ENCODE measurements at regions not wholly inside any gene's neighbourhood (a gene's known extent, or its start where the extent isn't known, plus 50 kb on each side); places are given as distances from the start of the nearest gene placed in this dataset.

DNA sequence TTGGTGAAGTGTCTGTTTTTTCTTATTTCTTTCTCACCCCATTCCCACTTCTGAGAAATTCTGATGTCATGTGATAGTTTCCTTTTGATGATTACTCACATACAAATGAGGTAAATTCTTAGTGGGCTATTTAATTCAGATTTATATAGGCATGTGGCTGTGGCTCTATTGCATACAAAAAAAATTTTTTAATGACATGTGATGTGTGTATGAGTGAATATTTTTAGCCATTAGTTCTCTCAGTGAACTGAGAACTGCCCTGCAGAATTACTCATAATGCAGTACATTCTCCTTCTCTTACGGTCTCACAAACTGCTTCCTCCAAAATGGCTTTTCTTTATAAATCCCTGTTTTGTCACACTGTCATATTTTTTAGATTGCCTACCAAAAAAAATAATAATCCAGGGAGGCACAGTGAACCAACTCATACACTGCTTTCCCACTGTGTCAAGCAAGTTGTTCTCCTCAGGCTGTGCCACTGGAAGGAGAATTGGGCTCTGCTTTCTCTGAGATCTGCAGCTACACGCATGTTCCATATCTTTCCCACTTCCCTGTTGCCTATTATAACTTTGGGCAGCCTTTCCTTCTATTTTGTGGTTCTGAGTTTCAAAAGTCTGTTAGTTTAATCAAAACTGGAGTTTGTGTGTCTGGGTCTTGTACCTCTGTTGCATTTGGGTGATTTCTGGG lies 415.7 kb upstream of the THBS1 start:
- H3K27me3 Mint-ChIP-seq (ENCODE audit: low read depth in 3 of 3) = peaks cover 5 to 21% (median 15%) of the 10 kb centered on the region in 3 donors

DNA sequence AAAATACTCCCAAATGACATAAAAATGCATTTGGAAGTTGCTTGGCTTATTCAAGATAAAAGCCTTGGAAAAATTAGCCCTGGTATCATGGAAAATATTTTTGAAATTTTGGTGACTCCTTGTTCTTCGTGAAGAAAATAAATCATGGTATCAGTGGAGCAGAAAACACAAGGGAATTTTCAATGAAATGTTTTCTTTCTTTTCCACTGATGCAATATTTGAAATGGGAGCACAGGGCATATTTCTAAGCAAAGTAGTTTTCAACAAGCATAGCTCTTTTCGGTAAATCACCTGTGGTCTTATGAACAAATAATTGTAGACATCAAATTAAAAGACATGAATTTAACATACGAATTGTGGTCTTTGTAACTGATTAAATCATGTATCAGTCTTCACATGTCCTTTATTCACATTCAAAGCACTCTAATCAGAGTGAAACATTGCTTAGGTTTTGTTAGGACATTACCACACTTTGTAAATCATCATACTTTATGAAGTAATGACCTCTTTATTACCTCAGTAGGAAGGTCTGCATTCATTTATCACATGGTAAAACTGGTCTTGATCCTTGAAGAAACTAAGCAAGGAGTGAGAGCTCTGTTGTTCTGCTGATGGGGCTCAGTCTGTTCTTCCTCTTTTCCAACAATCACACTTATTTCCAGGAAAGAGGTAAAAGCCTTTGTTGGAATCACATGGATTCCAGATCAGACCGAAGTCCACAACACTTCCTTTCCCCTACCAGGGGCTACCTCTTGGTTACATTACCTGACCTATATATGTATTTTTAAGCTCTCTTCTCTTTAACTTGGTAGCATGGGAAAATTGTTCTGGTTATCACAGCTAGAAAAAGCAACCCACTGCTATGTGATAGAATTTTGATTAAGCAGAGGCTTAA lies 413.5 kb upstream of the THBS1 start:
- Mint-ChIP-seq H3K27ac (no peak overlapping the region), H3K9me3 (peaks cover 0 to 2% (median 0%) of the 10 kb centered on the region in 6 donors), H3K27me3 (ENCODE audit: low read depth in 3 of 3) (peaks cover 8 to 18% (median 11%) of the 10 kb centered on the region in 3 donors), H3K4me3 (no peak overlapping the region), H3K4me1 (no peaks in the 10 kb centered on the region), H3K36me3 (no peaks in the 10 kb centered on the region)
- DNase-seq = no peak

More for the DNA sequence above, 415.7 kb upstream of the THBS1 start:
- H3K4me3 Mint-ChIP-seq = no peak overlapping the region
- H3K36me3 Mint-ChIP-seq = no peaks in the 10 kb centered on the region
- no peak for DNase-seq
- H3K27ac Mint-ChIP-seq = no peak overlapping the region
- peaks cover 0 to 5% (median 0%) of the 10 kb centered on the region in 6 donors for H3K9me3 Mint-ChIP-seq
- H3K4me1 Mint-ChIP-seq = no peaks in the 10 kb centered on the region

DNA sequence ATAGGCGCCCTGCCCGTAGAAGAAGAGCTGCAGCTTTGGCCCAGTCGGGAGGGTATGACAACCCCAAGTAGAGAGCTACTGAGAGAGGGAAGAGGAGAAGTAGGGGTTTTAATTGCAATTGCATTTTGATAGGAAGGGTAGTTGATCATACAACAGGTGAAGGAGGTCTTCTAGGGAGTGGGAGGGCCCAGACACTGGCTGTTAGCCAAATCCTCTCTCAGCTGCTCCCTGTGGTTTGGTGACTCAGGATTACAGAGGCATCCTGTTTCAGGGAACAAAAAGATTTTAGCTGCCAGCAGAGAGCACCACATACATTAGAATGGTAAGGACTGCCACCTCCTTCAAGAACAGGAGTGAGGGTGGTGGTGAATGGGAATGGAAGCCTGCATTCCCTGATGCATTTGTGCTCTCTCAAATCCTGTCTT lies 408.9 kb upstream of the THBS1 start:
- H3K4me1 Mint-ChIP-seq = no peaks in the 10 kb centered on the region
- no peaks in the 10 kb centered on the region for H3K36me3 Mint-ChIP-seq
- no peak for DNase-seq
- H3K27me3 Mint-ChIP-seq (ENCODE audit: low read depth in 3 of 3) = peaks cover 2 to 11% (median 10%) of the 10 kb centered on the region in 3 donors
- no peaks in the 10 kb centered on the region for H3K9me3 Mint-ChIP-seq
- H3K27ac Mint-ChIP-seq = no peak overlapping the region
- H3K4me3 Mint-ChIP-seq = no peak overlapping the region

DNA sequence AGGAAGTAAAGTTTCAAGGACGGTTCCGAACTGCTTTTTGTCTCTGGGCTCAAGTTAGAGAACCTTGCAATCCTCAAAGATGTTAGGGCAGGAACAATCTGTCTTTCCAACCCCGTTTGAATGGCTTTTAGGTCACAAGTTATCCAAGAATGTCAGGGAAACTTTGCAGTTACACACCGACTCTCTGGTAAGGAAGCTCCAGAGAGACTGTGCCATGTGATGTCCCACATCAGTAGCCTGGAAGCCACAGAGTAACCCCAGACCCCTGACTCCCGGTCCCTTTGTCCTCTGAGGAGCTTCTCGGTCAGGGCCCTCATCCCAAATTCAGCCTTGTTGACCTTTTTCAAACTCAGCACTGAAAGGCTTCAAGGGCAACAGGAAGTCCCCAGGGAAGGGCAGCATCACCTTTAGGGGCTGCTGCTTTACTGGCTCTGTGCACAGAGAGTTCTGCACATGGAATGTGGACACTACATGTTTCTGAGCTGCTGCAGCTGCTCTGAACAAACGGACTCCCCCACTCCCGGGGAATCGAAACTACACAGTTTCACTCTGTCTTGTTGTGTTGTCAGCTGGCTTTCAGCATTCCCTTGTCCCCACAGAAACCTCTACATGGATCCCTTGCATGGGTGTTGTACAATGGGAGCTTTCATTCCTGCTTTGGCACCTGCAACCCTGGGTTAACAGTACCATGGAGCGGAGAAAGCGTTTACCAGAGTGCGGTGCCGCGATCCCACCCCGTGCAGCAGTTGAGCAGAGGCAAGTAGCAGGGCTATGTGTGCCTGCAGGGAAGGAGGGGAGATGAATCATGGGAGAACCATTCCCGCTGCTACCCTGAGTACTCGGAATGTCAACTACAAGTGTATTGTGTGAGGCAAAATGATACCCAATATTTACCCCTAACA lies 408.2 kb upstream of the THBS1 start:
- no peak overlapping the region for H3K27ac Mint-ChIP-seq
- H3K27me3 Mint-ChIP-seq (ENCODE audit: low read depth in 3 of 3) = peaks cover 2 to 10% (median 9%) of the 10 kb centered on the region in 3 donors
- no peak for DNase-seq
- H3K4me3 Mint-ChIP-seq = no peak overlapping the region
- H3K9me3 Mint-ChIP-seq = no peaks in the 10 kb centered on the region
- H3K36me3 Mint-ChIP-seq = no peaks in the 10 kb centered on the region
- H3K4me1 Mint-ChIP-seq = no peaks in the 10 kb centered on the region

DNA sequence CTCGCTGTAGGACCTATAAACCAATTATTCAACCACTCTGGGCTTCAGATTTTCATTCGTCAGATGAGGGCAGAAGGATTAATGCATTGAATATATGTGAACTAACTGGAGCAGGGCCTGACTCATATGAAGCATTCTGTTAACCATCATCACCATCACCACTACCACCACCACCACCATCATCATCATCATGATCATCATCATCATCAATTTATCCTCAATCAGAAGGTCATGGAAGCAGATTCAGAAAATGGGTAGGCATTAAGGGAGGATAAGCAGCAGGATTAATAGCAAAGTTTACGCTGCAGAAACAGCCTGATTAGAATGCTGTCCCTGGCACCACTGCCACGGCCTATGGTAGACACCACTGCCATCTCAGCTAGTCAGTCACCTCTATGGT lies 407.5 kb upstream of the THBS1 start:
- peaks cover 4 to 9% (median 8%) of the 10 kb centered on the region in 3 donors for H3K27me3 Mint-ChIP-seq (ENCODE audit: low read depth in 3 of 3)
- no peak overlapping the region for H3K27ac Mint-ChIP-seq
- H3K4me1 Mint-ChIP-seq = no peaks in the 10 kb centered on the region
- no peaks in the 10 kb centered on the region for H3K36me3 Mint-ChIP-seq
- no peak overlapping the region for H3K4me3 Mint-ChIP-seq
- H3K9me3 Mint-ChIP-seq = no peaks in the 10 kb centered on the region
- no peak for DNase-seq

DNA sequence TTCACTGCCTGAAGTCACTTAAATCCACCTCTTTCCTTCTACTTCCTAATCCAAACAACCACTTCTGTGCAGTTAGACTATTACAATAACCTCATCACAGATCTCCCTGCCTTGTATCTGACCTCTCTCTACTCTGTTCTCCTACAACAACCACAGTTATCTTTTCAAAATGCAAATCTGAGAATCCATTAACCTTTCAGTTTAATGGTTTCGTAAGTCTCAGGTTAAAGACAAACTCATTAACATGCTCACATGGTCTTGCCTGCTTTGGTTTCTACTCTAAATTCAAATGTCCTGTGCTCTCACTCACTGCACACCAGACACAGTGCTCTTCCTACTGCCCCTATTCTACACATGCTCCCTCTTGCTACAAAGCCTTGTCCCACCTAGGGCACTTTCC lies 406.5 kb upstream of the THBS1 start:
- DNase-seq = no peak
- Mint-ChIP-seq H3K27ac (no peak overlapping the region), H3K4me1 (no peaks in the 10 kb centered on the region), H3K36me3 (no peaks in the 10 kb centered on the region), H3K4me3 (no peak overlapping the region), H3K27me3 (ENCODE audit: low read depth in 3 of 3) (peaks cover 2 to 9% (median 5%) of the 10 kb centered on the region in 3 donors), H3K9me3 (no peaks in the 10 kb centered on the region)

DNA sequence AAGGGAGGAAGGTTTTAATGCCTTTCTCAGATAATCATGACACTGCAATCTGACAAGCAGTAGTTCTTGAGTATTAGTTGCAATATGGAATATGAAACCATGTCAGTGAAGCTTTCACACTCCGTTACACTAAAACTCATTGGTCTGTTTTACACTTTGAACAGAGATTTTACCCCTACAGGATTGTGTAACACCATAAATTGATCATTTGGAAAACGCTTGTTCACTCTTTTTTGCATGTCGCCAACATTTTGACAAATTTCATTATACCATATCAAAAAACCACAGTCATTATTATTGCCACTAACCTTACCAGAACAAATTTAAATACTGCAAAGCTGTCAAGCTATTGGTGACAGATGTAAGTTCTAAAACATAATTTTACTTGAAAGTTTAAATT lies 404.8 kb upstream of the THBS1 start:
- Mint-ChIP-seq H3K9me3 (no peaks in the 10 kb centered on the region), H3K27ac (no peak overlapping the region), H3K27me3 (ENCODE audit: low read depth in 3 of 3) (peaks cover 2 to 10% (median 8%) of the 10 kb centered on the region in 3 donors), H3K4me3 (no peak overlapping the region), H3K4me1 (no peaks in the 10 kb centered on the region), H3K36me3 (no peaks in the 10 kb centered on the region)
- no peak for DNase-seq

DNA sequence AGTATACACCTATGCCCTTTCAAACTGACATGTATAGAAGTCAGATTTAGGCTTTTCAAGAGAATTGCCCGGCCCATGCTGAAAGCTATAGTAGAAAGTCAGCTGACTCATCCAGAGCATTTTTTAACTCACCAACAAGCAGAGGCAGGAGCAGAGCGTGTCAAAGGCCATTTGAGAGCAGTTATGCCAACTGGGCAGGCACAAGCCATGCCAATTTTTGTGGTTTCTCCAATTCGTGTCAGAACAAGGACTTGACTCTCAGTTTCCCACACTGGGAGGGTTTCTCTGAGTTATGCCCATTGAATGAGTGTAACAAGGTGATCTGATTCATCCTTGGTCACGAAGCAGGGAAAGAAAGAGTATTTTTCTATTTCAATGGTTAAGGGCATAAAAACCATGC lies 403.3 kb upstream of the THBS1 start:
- no peak overlapping the region for H3K27ac Mint-ChIP-seq
- no peaks in the 10 kb centered on the region for H3K4me1 Mint-ChIP-seq
- H3K4me3 Mint-ChIP-seq = no peak overlapping the region
- no peaks in the 10 kb centered on the region for H3K36me3 Mint-ChIP-seq
- H3K9me3 Mint-ChIP-seq = no peaks in the 10 kb centered on the region
- H3K27me3 Mint-ChIP-seq (ENCODE audit: low read depth in 3 of 3) = peaks cover 4 to 17% (median 8%) of the 10 kb centered on the region in 3 donors
- no peak for DNase-seq

DNA sequence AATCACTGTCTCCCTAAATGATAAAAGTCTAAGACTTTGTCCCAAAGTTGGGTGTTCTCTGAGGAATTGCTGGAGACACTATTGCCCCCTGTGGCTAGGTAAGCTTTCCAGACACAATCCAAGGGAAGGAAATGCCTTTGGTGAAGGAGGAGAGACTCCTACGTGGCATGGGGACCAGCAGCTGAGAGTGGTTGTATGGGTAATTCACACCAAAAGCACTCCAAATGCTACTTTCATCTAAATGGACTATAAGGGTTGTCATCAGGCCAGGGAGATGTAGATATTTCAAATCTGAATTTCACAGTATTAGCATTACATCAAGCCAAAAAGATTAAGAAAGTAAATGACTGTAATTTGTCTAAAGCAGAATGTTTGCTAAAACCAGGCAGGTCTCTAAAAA lies 400.8 kb upstream of the THBS1 start:
- Mint-ChIP-seq H3K4me1 (no peaks in the 10 kb centered on the region), H3K9me3 (no peaks in the 10 kb centered on the region), H3K36me3 (no peaks in the 10 kb centered on the region), H3K27me3 (ENCODE audit: low read depth in 3 of 3) (peaks cover 4 to 22% (median 6%) of the 10 kb centered on the region in 3 donors), H3K27ac (no peak overlapping the region), H3K4me3 (no peak overlapping the region)
- no peak for DNase-seq

DNA sequence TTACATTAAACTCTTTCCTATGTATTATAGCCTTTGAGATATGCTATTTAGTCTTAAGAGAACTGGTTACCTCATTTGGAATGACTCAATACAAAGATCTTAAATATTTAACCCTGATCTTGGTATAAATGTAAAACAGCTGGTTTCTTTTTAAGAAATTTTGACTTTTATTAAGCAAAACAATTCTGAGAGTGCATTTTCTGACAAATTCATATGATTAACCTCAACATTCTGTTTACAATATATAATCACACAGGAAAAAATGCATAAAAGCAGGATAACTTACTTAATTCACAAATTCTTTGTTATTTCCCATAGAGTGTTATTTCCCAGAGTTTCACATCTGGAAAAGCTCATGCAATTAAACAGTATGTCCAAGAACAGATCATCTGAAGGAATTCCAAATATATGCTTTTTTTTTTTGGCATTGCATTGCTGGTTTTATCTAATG lies 400.4 kb upstream of the THBS1 start:
- peaks cover 4 to 22% (median 5%) of the 10 kb centered on the region in 3 donors for H3K27me3 Mint-ChIP-seq (ENCODE audit: low read depth in 3 of 3)
- no peak overlapping the region for H3K27ac Mint-ChIP-seq
- no peaks in the 10 kb centered on the region for H3K9me3 Mint-ChIP-seq
- H3K4me3 Mint-ChIP-seq = no peak overlapping the region
- no peaks in the 10 kb centered on the region for H3K36me3 Mint-ChIP-seq
- DNase-seq = no peak
- H3K4me1 Mint-ChIP-seq = no peaks in the 10 kb centered on the region

DNA sequence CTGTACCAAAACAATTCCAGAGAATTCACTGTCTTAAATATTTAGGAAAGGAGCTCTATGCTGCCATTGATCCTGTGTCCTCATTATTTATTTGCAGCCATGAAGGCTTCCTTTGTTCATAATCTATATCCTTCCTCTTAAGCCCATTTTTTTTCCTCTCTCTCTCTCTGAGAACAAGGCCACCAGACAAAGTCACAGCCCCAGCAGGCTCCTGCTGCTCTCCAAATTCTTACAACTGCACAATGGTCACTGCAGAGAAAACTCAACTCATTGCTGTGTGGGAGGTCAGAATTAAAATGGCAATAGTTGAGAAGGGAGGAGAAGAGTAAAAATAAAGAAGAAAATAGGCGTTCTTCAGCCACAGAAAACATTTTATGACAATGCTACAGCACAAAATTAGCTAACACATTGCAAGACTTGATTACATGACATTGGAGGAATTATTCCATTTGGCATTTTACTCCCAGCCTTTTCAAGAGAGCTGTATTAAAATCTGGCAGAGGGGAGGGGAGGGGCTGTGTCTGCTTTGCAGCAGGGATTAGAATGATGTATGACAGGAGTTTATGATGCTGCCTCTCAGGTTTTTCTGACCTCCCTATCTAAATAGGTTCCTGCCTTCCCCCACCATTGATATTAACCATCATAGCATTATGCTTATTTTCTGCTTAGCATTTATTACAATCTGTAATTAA lies 399.7 kb upstream of the THBS1 start:
- H3K27me3 Mint-ChIP-seq (ENCODE audit: low read depth in 3 of 3) = peaks cover 4 to 22% (median 5%) of the 10 kb centered on the region in 3 donors
- H3K4me3 Mint-ChIP-seq = no peak overlapping the region
- no peaks in the 10 kb centered on the region for H3K9me3 Mint-ChIP-seq
- no peak for DNase-seq
- no peak overlapping the region for H3K27ac Mint-ChIP-seq
- no peaks in the 10 kb centered on the region for H3K4me1 Mint-ChIP-seq
- no peaks in the 10 kb centered on the region for H3K36me3 Mint-ChIP-seq

DNA sequence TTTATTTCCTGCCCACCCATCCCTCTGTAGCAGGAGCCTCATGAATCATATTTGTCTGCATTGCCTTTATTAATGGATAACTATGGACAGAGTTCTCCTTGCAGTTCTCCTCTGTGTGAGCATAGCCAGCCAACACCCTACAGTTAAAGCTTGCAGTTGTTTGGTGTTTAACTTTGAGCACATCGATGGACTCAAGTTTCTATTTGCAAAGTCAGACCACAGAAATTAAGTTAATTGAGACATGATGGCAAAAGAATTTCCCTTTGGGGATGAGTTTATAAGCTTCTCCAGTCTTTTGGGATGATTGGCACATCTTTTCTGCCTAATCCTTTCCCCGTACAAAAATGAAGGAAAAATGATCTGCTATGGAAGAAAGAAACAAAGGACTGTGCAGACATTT lies 398.9 kb upstream of the THBS1 start:
- Mint-ChIP-seq H3K36me3 (no peaks in the 10 kb centered on the region), H3K4me3 (no peak overlapping the region), H3K27me3 (ENCODE audit: low read depth in 3 of 3) (peaks cover 4 to 22% (median 5%) of the 10 kb centered on the region in 3 donors), H3K4me1 (no peaks in the 10 kb centered on the region), H3K9me3 (no peaks in the 10 kb centered on the region), H3K27ac (no peak overlapping the region)
- DNase-seq = no peak

DNA sequence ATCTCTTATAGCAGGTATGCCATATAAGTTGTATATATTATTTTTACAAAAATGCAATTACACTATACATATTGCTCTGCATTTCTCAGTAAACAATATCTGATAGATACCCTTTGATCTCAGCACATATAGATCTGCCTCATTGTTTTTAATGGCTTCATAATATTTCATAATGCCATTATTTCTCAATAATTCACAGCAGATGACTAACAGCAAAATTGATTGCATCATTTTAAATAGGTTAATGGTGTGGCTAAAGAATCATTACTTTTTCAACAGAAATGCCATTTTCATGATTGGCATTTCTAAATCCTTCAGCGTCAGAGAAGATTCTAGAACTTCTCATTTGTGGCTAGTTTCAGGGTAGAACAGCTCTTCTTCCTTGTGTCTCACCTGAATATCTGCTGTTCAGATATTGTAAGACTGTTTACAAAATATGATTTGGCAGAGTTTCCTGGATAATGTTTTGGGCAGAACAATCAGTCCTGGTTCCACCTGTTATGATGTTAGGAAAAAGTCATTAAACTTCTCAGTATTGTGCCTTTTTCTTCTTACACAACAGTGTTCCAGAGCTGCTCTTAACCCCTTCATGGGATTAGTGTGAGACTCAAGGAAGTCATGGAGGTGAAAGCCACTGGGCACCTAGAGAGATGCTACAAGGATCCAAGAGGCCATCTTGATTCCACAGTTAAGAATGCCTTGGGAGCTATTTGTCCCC lies 397.6 kb upstream of the THBS1 start:
- Mint-ChIP-seq H3K4me1 (no peaks in the 10 kb centered on the region), H3K4me3 (no peak overlapping the region), H3K9me3 (no peaks in the 10 kb centered on the region), H3K27ac (no peak overlapping the region), H3K36me3 (no peaks in the 10 kb centered on the region), H3K27me3 (ENCODE audit: low read depth in 3 of 3) (peaks cover 4 to 22% (median 5%) of the 10 kb centered on the region in 3 donors)
- no peak for DNase-seq
